Fibroblast of lung (primary cell): ENCODE measurements at regions not wholly inside any gene's neighbourhood (a gene's known extent, or its start where the extent isn't known, plus 50 kb on each side); places are given as distances from the start of the nearest gene placed in this dataset.
"Not testable (repeated sequence)": the region's sequence is repeated elsewhere in the genome, so short reads cannot be mapped to it uniquely, and the experiment has no call there.

ENCODE experiments used
- DNase-seq, 2 donors: peaks; one replicate each; pipeline versions ENCODE4 v3.0.0 to v3.0.0-alpha.2; 2010; ENCODE audit warnings: low read depth in 2 of 2
- H2AFZ ChIP-seq: 2 replicates; pipeline ENCODE4 v1.5.1; 2012; ENCODE audit warnings: low read length, control low read depth, inconsistent platforms
- H3K27ac ChIP-seq: 2 replicates; pipeline ENCODE4 v1.5.1; 2011; ENCODE audit warnings: low read length, control low read depth; ENCODE audit not compliant: insufficient read depth
- H3K27me3 ChIP-seq: 2 replicates; pipeline ENCODE4 v1.5.1; 2011; ENCODE audit warnings: mild to moderate bottlenecking, low read length; ENCODE audit not compliant: control insufficient read depth, insufficient read depth
- H3K36me3 ChIP-seq: 2 replicates; pipeline ENCODE4 v1.5.1; 2011; ENCODE audit warnings: low read length; ENCODE audit not compliant: control insufficient read depth, insufficient read depth
- H3K4me1 ChIP-seq: 2 replicates; pipeline ENCODE4 v1.5.1; 2011; ENCODE audit warnings: low read length; ENCODE audit not compliant: control insufficient read depth, insufficient read depth; ENCODE audit errors: extremely low read depth
- H3K4me2 ChIP-seq: 2 replicates; pipeline ENCODE4 v1.5.1; 2011; ENCODE audit warnings: low read length, control low read depth; ENCODE audit not compliant: insufficient read depth; ENCODE audit errors: extremely low read depth
- H3K4me3 ChIP-seq, 4 experiments: fragments of 200-600 bp in 1 of 4; sonication (generic) in 1 of 4; replicated peaks in 1 of 4; 2 replicates each; pipeline ENCODE4 v1.5.1; 2011 to 2016; ENCODE audit warnings: low read length in 4 of 4, low read depth in 3 of 4, mild to moderate bottlenecking in 3 of 4, control low read depth in 2 of 4, inconsistent platforms in 1 of 4, mixed read lengths in 1 of 4; ENCODE audit not compliant: insufficient read depth in 1 of 4; ENCODE audit errors: control extremely low read depth in 1 of 4
- H3K79me2 ChIP-seq: 2 replicates; pipeline ENCODE4 v1.5.1; 2012; ENCODE audit warnings: mild to moderate bottlenecking, low read length, inconsistent platforms; ENCODE audit not compliant: control insufficient read depth, insufficient read depth
- H3K9ac ChIP-seq: 2 replicates; pipeline ENCODE4 v1.5.1; 2011; ENCODE audit warnings: mild to moderate bottlenecking, low read length, control low read depth; ENCODE audit not compliant: insufficient read depth
- H3K9me3 ChIP-seq: 2 replicates; pipeline ENCODE4 v1.5.1; 2012; ENCODE audit warnings: low read depth, low read length; ENCODE audit not compliant: control insufficient read depth, insufficient read depth
- H4K20me1 ChIP-seq: 2 replicates; pipeline ENCODE4 v1.5.1; 2011; ENCODE audit warnings: low read length; ENCODE audit not compliant: control insufficient read depth, insufficient read depth; ENCODE audit errors: extremely low read depth
- CTCF ChIP-seq, 2 donors: IDR thresholded peaks in 1 of 2; conservative IDR thresholded peaks in 1 of 2; 1 replicate in 1 of 2; 2 replicates in 1 of 2; pipeline ENCODE4 v1.5.1; 2011 to 2012; ENCODE audit warnings: low read length in 2 of 2, control low read depth in 1 of 2, inconsistent platforms in 1 of 2, low read depth in 1 of 2, mild to moderate bottlenecking in 1 of 2
- EZH2 ChIP-seq: IDR thresholded peaks from 2 replicates; pipeline ENCODE4 v1.5.1; 2012; ENCODE audit warnings: low read length, control low read depth, mild to moderate bottlenecking; ENCODE audit errors: missing control alignments

GRCh38 chr11:81568918-81569317 lies 1164.7 kb downstream of the FAM181B start:
- Histone ChIP-seq H2AFZ (no peak overlapping the region), H3K79me2 (no peaks in the 10 kb centered on the region), H3K27ac (no peak overlapping the region), H3K36me3 (no peaks in the 10 kb centered on the region), H3K4me2 (no peak overlapping the region), H4K20me1 (no peaks in the 10 kb centered on the region), H3K9ac (no peak overlapping the region), H3K4me3 (no peak overlapping the region), H3K4me1 (no peaks in the 10 kb centered on the region), H3K9me3 (no peaks in the 10 kb centered on the region), H3K27me3 (no peaks in the 10 kb centered on the region)
- DNase-seq, result no peak
- TF ChIP-seq CTCF (conservative IDR thresholded peaks at IDR 0.05 in 1 of 2, IDR thresholded peaks at IDR 0.05 in 1 of 2; ENCODE audit: low read depth in 1 of 2, low read length in 2 of 2) (no peak), EZH2 (no peak)

GRCh38 chr11:81548123-81548522 lies 1185.5 kb downstream of the FAM181B start:
- no peak overlapping the region for H3K4me3 ChIP-seq
- H3K79me2 ChIP-seq, result no peaks in the 10 kb centered on the region
- H3K36me3 ChIP-seq, result no peaks in the 10 kb centered on the region
- TF ChIP-seq CTCF (conservative IDR thresholded peaks at IDR 0.05 in 1 of 2, IDR thresholded peaks at IDR 0.05 in 1 of 2; ENCODE audit: low read depth in 1 of 2, low read length in 2 of 2) (no peak), EZH2 (no peak)
- H3K27me3 ChIP-seq, result no peaks in the 10 kb centered on the region
- H3K9ac ChIP-seq, result no peak overlapping the region
- no peak for DNase-seq
- H3K9me3 ChIP-seq, result no peaks in the 10 kb centered on the region
- no peaks in the 10 kb centered on the region for H3K4me1 ChIP-seq
- H3K4me2 ChIP-seq, result no peak overlapping the region
- H2AFZ ChIP-seq, result no peak overlapping the region
- H4K20me1 ChIP-seq, result no peaks in the 10 kb centered on the region
- H3K27ac ChIP-seq, result no peak overlapping the region

GRCh38 chr11:81539806-81540205 lies 1193.9 kb downstream of the FAM181B start:
- H3K4me2 ChIP-seq, DNase-seq, H3K27me3 ChIP-seq, H3K27ac ChIP-seq, H4K20me1 ChIP-seq, H3K79me2 ChIP-seq, H3K9ac ChIP-seq, H3K36me3 ChIP-seq, H3K4me3 ChIP-seq, H2AFZ ChIP-seq, H3K4me1 ChIP-seq, H3K9me3 ChIP-seq: not testable (repeated sequence)

- no peak overlapping the region for H3K27ac ChIP-seq
- no peak for DNase-seq
- no peaks in the 10 kb centered on the region for H3K79me2 ChIP-seq
- H4K20me1 ChIP-seq, result no peaks in the 10 kb centered on the region
- no peak overlapping the region for H3K4me3 ChIP-seq
- H3K9ac ChIP-seq, result no peak overlapping the region
- H2AFZ ChIP-seq, result no peak overlapping the region
- no peaks in the 10 kb centered on the region for H3K9me3 ChIP-seq
- no peaks in the 10 kb centered on the region for H3K27me3 ChIP-seq
- no peaks in the 10 kb centered on the region for H3K36me3 ChIP-seq
- H3K4me2 ChIP-seq, result no peak overlapping the region
- TF ChIP-seq EZH2 (no peak), CTCF (conservative IDR thresholded peaks at IDR 0.05 in 1 of 2, IDR thresholded peaks at IDR 0.05 in 1 of 2; ENCODE audit: low read depth in 1 of 2, low read length in 2 of 2) (no peak)
- no peaks in the 10 kb centered on the region for H3K4me1 ChIP-seq
Measured at GRCh38 chr11:81515566-81515965, 1218.1 kb downstream of the FAM181B start.
